ENCODE measurements at regions not wholly inside any gene's neighbourhood (a gene's known extent, or its start where the extent isn't known, plus 50 kb on each side); places are given as distances from the start of the nearest gene placed in this dataset.

- no peaks in the 10 kb centered on the region for H3K79me2 ChIP-seq (replicated peaks; ENCODE audit: insufficient read depth, low read length)
- H4K20me1 ChIP-seq (ENCODE audit: insufficient read depth), result no peaks in the 10 kb centered on the region
- TF ChIP-seq EZH2 (IDR thresholded peaks at IDR 0.05; ENCODE audit: borderline replicate concordance, insufficient read depth, low read length, poor library complexity, severe bottlenecking) (no peak), SMC3 (conservative IDR thresholded peaks at IDR 0.05; ENCODE audit: poor library complexity) (no peak), MXI1 (conservative IDR thresholded peaks at IDR 0.05; ENCODE audit: poor library complexity, severe bottlenecking) (no peak), EP300 (conservative IDR thresholded peaks at IDR 0.05; ENCODE audit: poor library complexity, severe bottlenecking) (no peak), RAD21 (conservative IDR thresholded peaks at IDR 0.05) (no peak), TAF1 (IDR thresholded peaks at IDR 0.05; ENCODE audit: low read depth) (no peak), REST (IDR thresholded peaks at IDR 0.05; ENCODE audit: borderline replicate concordance) (no peak), CTCF (IDR thresholded peaks at IDR 0.05; ENCODE audit: poor library complexity, severe bottlenecking) (no peak), POLR2AphosphoS5 (IDR thresholded peaks at IDR 0.05) (no peak)
Observed at GRCh38 chr15:35717721-35718120, 171.8 kb upstream of the DPH6 start.

GRCh38 chr15:35720019-35720418 lies 174.1 kb upstream of the DPH6 start:
- Histone ChIP-seq H3K36me3 (ENCODE audit: insufficient read depth, low read length) (no peaks in the 10 kb centered on the region), H3K79me2 (replicated peaks; ENCODE audit: insufficient read depth, low read length) (no peaks in the 10 kb centered on the region)

More at GRCh38 chr15:35717721-35718120, 171.8 kb upstream of the DPH6 start:
- Histone ChIP-seq H3F3A (ENCODE audit: insufficient read depth, low read length, poor library complexity, severe bottlenecking) (no peaks in the 10 kb centered on the region), H3K27ac (ENCODE audit: low read length) (no peak overlapping the region), H3K4me3 (ENCODE audit: low read length) (no peak overlapping the region), H3K9ac (ENCODE audit: low read length) (no peak overlapping the region), H3K4me2 (ENCODE audit: low read length) (no peak overlapping the region), H2AFZ (ENCODE audit: low read depth, low read length) (no peak overlapping the region), H3K27me3 (ENCODE audit: insufficient read depth, low read depth, low read length) (no peaks in the 10 kb centered on the region), H3K36me3 (ENCODE audit: insufficient read depth, low read length) (no peaks in the 10 kb centered on the region), H3K9me3 (ENCODE audit: low read length) (no peaks in the 10 kb centered on the region), H3K9me2 (ENCODE audit: insufficient read depth, low read length) (no peaks in the 10 kb centered on the region)

More at GRCh38 chr15:35720019-35720418, 174.1 kb upstream of the DPH6 start:
- Histone ChIP-seq H3K27ac (ENCODE audit: low read length) (no peak overlapping the region), H3K9me3 (ENCODE audit: low read length) (no peaks in the 10 kb centered on the region), H2AFZ (ENCODE audit: low read depth, low read length) (no peak overlapping the region), H3F3A (ENCODE audit: insufficient read depth, low read length, poor library complexity, severe bottlenecking) (no peaks in the 10 kb centered on the region), H3K4me2 (ENCODE audit: low read length) (no peak overlapping the region), H3K9me2 (ENCODE audit: insufficient read depth, low read length) (no peaks in the 10 kb centered on the region), H3K9ac (ENCODE audit: low read length) (no peak overlapping the region), H3K4me3 (ENCODE audit: low read length) (no peak overlapping the region), H4K20me1 (ENCODE audit: insufficient read depth) (no peaks in the 10 kb centered on the region), H3K27me3 (ENCODE audit: insufficient read depth, low read depth, low read length) (no peaks in the 10 kb centered on the region)
- no peak for TF ChIP-seq SMC3 (conservative IDR thresholded peaks at IDR 0.05; ENCODE audit: poor library complexity)
- no peak for TF ChIP-seq RAD21 (conservative IDR thresholded peaks at IDR 0.05)
- no peak for TF ChIP-seq CTCF (IDR thresholded peaks at IDR 0.05; ENCODE audit: poor library complexity, severe bottlenecking)
- no peak for TF ChIP-seq POLR2AphosphoS5 (IDR thresholded peaks at IDR 0.05)
- TF ChIP-seq EP300 (conservative IDR thresholded peaks at IDR 0.05; ENCODE audit: poor library complexity, severe bottlenecking), result no peak
- TF ChIP-seq REST (IDR thresholded peaks at IDR 0.05; ENCODE audit: borderline replicate concordance), result no peak
- TF ChIP-seq TAF1 (IDR thresholded peaks at IDR 0.05; ENCODE audit: low read depth), result no peak
- TF ChIP-seq MXI1 (conservative IDR thresholded peaks at IDR 0.05; ENCODE audit: poor library complexity, severe bottlenecking), result no peak
- TF ChIP-seq EZH2 (IDR thresholded peaks at IDR 0.05; ENCODE audit: borderline replicate concordance, insufficient read depth, low read length, poor library complexity, severe bottlenecking), result no peak

Measured in neural cell (in vitro differentiated cells).